K562 (cell line): ENCODE measurements at regions not wholly inside any gene's neighbourhood (a gene's known extent, or its start where the extent isn't known, plus 50 kb on each side); places are given as distances from the start of the nearest gene placed in this dataset.

Source experiments
- CBX8 ChIP-seq: fragments of 200-600 bp; sonication (generic); IDR thresholded peaks from 2 replicates; pipeline ENCODE4 v1.6.1; 2012; ENCODE audit warnings: borderline replicate concordance, mixed run types, low read depth, mild to moderate bottlenecking, moderate library complexity, mixed read lengths, low read length, control low read depth, inconsistent platforms; ENCODE audit not compliant: poor library complexity, severe bottlenecking; ENCODE audit errors: extremely low read depth
- REST ChIP-seq, 2 experiments: fragments of 450-650 bp; formaldehyde crosslinking in 1 of 2; IDR thresholded peaks; 2 replicates each; pipeline versions ENCODE4 v1.4.0 to v1.6.1; 2014 to 2020; ENCODE audit warnings: mild to moderate bottlenecking in 2 of 2, borderline replicate concordance in 1 of 2, low read depth in 1 of 2
- SRSF1 ChIP-seq: fragments of 200-400 bp; formaldehyde crosslinking; IDR thresholded peaks from 2 replicates; pipeline ENCODE4 v1.6.1; 2017; ENCODE audit warnings: mild to moderate bottlenecking, low read depth, low read length, moderate library complexity

GRCh38 chr2:236359426-236360045 lies 95.3 kb upstream of the ASB18 start (continued):
- TF ChIP-seq REST (IDR thresholded peaks at IDR 0.05; ENCODE audit: borderline replicate concordance) (no peak), REST (CRISPR knock-in tag; IDR thresholded peaks at IDR 0.05; ENCODE audit: low read depth) (no peak), SRSF1 (no peak), CBX8 (no peak)
